NOMO-1 (cell line): ENCODE measurements at regions not wholly inside any gene's neighbourhood (a gene's known extent, or its start where the extent isn't known, plus 50 kb on each side); places are given as distances from the start of the nearest gene placed in this dataset.

Source experiments
- DNase-seq, 2 experiments: peaks; one replicate each; lab custom pipeline; 2025; ENCODE audit not compliant: unreplicated experiment in 2 of 2; lab: John Stamatoyannopoulos, UW

GRCh38 chr4:137212601-137213000 lies 319.7 kb downstream of the PCDH18 start:
- no peak for DNase-seq

GRCh38 chr4:137209240-137209639 lies 323.1 kb downstream of the PCDH18 start:
- DNase-seq, result no peak

- no peak for DNase-seq
Observed at GRCh38 chr4:137206781-137207180, 325.5 kb downstream of the PCDH18 start.

GRCh38 chr4:137203601-137204000 lies 328.7 kb downstream of the PCDH18 start:
- no peak for DNase-seq

- no peak for DNase-seq
Observed at GRCh38 chr4:137200322-137200721, 332.0 kb downstream of the PCDH18 start.

GRCh38 chr4:137198791-137199190 lies 333.5 kb downstream of the PCDH18 start:
- no peak for DNase-seq

- DNase-seq, result no peak
Observed at GRCh38 chr4:137194670-137195069, 337.6 kb downstream of the PCDH18 start.

GRCh38 chr4:137193564-137193963 lies 338.7 kb downstream of the PCDH18 start:
- no peak for DNase-seq

GRCh38 chr4:137181293-137181899 lies 350.9 kb downstream of the PCDH18 start:
- no peak for DNase-seq

GRCh38 chr4:137180349-137180748 lies 351.9 kb downstream of the PCDH18 start:
- DNase-seq, result no peak

GRCh38 chr4:137156807-137157206 lies 375.5 kb downstream of the PCDH18 start:
- no peak for DNase-seq

- no peak for DNase-seq
Observed at GRCh38 chr4:137156054-137156453, 376.2 kb downstream of the PCDH18 start.

- DNase-seq, result no peak
Observed at GRCh38 chr4:137131201-137131600, 401.1 kb downstream of the PCDH18 start.

- no peak for DNase-seq
Observed at GRCh38 chr4:137129845-137130244, 402.4 kb downstream of the PCDH18 start.

- DNase-seq, result no peak
Observed at GRCh38 chr4:137129441-137129840, 402.9 kb downstream of the PCDH18 start.

GRCh38 chr4:137125011-137125410 lies 407.3 kb downstream of the PCDH18 start:
- DNase-seq, result no peak

- DNase-seq, result peak in 1 of 2 experiments; percentile 43
Observed at GRCh38 chr4:137124278-137124932, 407.9 kb downstream of the PCDH18 start.

- DNase-seq, result no peak
Observed at GRCh38 chr4:137122876-137123275, 409.4 kb downstream of the PCDH18 start.

GRCh38 chr4:137116144-137116543 lies 416.1 kb downstream of the PCDH18 start:
- no peak for DNase-seq

GRCh38 chr4:137106733-137107132 lies 425.6 kb downstream of the PCDH18 start:
- DNase-seq, result no peak

- no peak for DNase-seq
Observed at GRCh38 chr4:137106287-137106686, 426.0 kb downstream of the PCDH18 start.

- no peak for DNase-seq
Observed at GRCh38 chr4:137090951-137091350, 441.3 kb downstream of the PCDH18 start.
